K562 (cell line): ENCODE measurements at regions not wholly inside any gene's neighbourhood (a gene's known extent, or its start where the extent isn't known, plus 50 kb on each side); places are given as distances from the start of the nearest gene placed in this dataset.

ENCODE experiments used
- ATAC-seq: fragments of 200-7000 bp; cut with Tn5 transposase; 3 replicates; pipeline ENCODE4 v1.9.1; 2020; ENCODE audit warnings: moderate library complexity
- BruUV-seq: library from RNA; stranded (reverse); fragments of 400-500 nt; replicated peaks from 2 replicates; lab custom pipeline; 2021; lab: Mats Ljungman, UMichigan
- CTCF ChIA-PET: fragments of 300-600 bp; formaldehyde crosslinking; extraction: SDS; loops from one replicate; lab custom pipeline; 2021; ENCODE audit warnings: low intra/inter-chr PET ratio; lab: Yijun Ruan, JAX
- POLR2A ChIA-PET: fragments of 300-600, 350-650 bp; sonication (Branson Sonifier 250); formaldehyde crosslinking; extraction: SDS; loops from one replicate; lab custom pipeline; 2021; ENCODE audit warnings: antibody characterized with exemption, inconsistent platforms; lab: Yijun Ruan, JAX
- DNase-seq, 4 experiments: peaks; one replicate each; pipeline versions ENCODE4 v3.0.0 to v3.0.0-alpha.2; 2011 to 2018; ENCODE audit warnings: low spot score in 3 of 4, mixed read lengths in 3 of 4; ENCODE audit errors: extremely low read depth in 1 of 4
- FAIRE-seq: peaks from 2 replicates; lab custom pipeline; 2011; peaks lifted over from hg19 to GRCh38; lab: Jason Lieb, UNC
- H2AFZ ChIP-seq: 2 replicates; pipeline ENCODE4 v1.6.0; 2011; ENCODE audit warnings: low read depth, low read length, control low read depth, inconsistent platforms
- H3K27ac ChIP-seq: fragments of 200-600 bp; 3 replicates; pipeline ENCODE4 v1.8.0; 2011; ENCODE audit warnings: low read depth, mild to moderate bottlenecking, control low read depth, inconsistent platforms, low read length, moderate library complexity, mixed read lengths; ENCODE audit errors: extremely low read depth
- H3K27me3 ChIP-seq, 2 experiments: fragments of 300-600 bp in 1 of 2; 2 replicates in 1 of 2; 3 replicates in 1 of 2; pipeline versions ENCODE4 v1.6.0 to v1.8.0; 2011; ENCODE audit warnings: inconsistent platforms in 2 of 2, low read length in 2 of 2, mild to moderate bottlenecking in 1 of 2, mixed read lengths in 1 of 2, moderate library complexity in 1 of 2; ENCODE audit not compliant: control insufficient read depth in 2 of 2, insufficient read depth in 2 of 2
- H3K36me3 ChIP-seq: fragments of 300-600 bp; 3 replicates; pipeline ENCODE4 v1.8.0; 2011; ENCODE audit warnings: mild to moderate bottlenecking, low read length, inconsistent platforms; ENCODE audit not compliant: control insufficient read depth, insufficient read depth
- H3K4me1 ChIP-seq, 2 experiments: fragments of 200-600 bp in 1 of 2; replicated peaks in 1 of 2; 2 replicates in 1 of 2; 3 replicates in 1 of 2; pipeline versions ENCODE4 v1.5.1 to v1.8.0; 2011; ENCODE audit warnings: inconsistent platforms in 2 of 2, low read length in 2 of 2, mild to moderate bottlenecking in 1 of 2, mixed read lengths in 1 of 2, moderate library complexity in 1 of 2; ENCODE audit not compliant: control insufficient read depth in 2 of 2, insufficient read depth in 2 of 2
- H3K4me2 ChIP-seq: 2 replicates; pipeline ENCODE4 v1.6.1; 2011; ENCODE audit warnings: low read length, control low read depth, inconsistent platforms, mixed read lengths; ENCODE audit not compliant: insufficient read depth
- H3K4me3 ChIP-seq: fragments of 200-600 bp; sonication (generic), shearing (Covaris generic); 2 replicates; pipeline ENCODE4 v1.5.1; 2016; ENCODE audit warnings: control low read depth, inconsistent platforms
- H3K79me2 ChIP-seq: fragments of 200-600 bp; 3 replicates; pipeline ENCODE4 v1.8.0; 2011; ENCODE audit warnings: low read length, inconsistent platforms; ENCODE audit not compliant: control insufficient read depth, insufficient read depth
- H3K9ac ChIP-seq, 2 experiments: 2 replicates each; pipeline versions ENCODE4 v1.6.0 to v1.6.1; 2011; ENCODE audit warnings: low read depth in 2 of 2, low read length in 2 of 2, control low read depth in 1 of 2, inconsistent platforms in 1 of 2, mild to moderate bottlenecking in 1 of 2, mixed read lengths in 1 of 2; ENCODE audit not compliant: insufficient read depth in 1 of 2
- H3K9me1 ChIP-seq: one replicate; pipeline ENCODE4 v1.6.0; 2011; ENCODE audit warnings: inconsistent platforms, mild to moderate bottlenecking, low read length, moderate library complexity; ENCODE audit not compliant: control insufficient read depth, insufficient read depth
- H3K9me3 ChIP-seq: replicated peaks from 2 replicates; pipeline ENCODE4 v1.5.1; 2011; ENCODE audit warnings: low read depth, low read length, inconsistent platforms; ENCODE audit not compliant: control insufficient read depth, insufficient read depth
- H4K20me1 ChIP-seq: replicated peaks from 2 replicates; pipeline ENCODE4 v1.6.1; 2011; ENCODE audit warnings: low read length, inconsistent platforms, mixed read lengths; ENCODE audit not compliant: control insufficient read depth, insufficient read depth
- ATF7 ChIP-seq: fragments of 450-650 bp; IDR thresholded peaks from 2 replicates; pipeline ENCODE4 v1.7.1; 2014; ENCODE audit warnings: mild to moderate bottlenecking, moderate library complexity
- CAMTA2 ChIP-seq: fragments of 250-450 bp; sonication (Bioruptor Pico); conservative IDR thresholded peaks from 2 replicates; pipeline ENCODE4 v1.5.1; 2022
- CREM ChIP-seq: IDR thresholded peaks from 2 replicates; pipeline ENCODE4 v1.6.1; 2014; ENCODE audit warnings: antibody characterized with exemption, low read depth
- GABPB1 ChIP-seq: sonication (generic); formaldehyde crosslinking; IDR thresholded peaks from 2 replicates; pipeline ENCODE4 v1.8.0; 2022; ENCODE audit warnings: mild to moderate bottlenecking, missing genetic modification reagents
- HNRNPUL1 ChIP-seq: fragments of 200-400 bp; formaldehyde crosslinking; IDR thresholded peaks from 2 replicates; pipeline ENCODE4 v1.6.1; 2017; ENCODE audit warnings: low read length
- LEF1 ChIP-seq: fragments of 450-650 bp; IDR thresholded peaks from 2 replicates; pipeline ENCODE4 v1.6.1; 2016; ENCODE audit warnings: mild to moderate bottlenecking
- NFE2 ChIP-seq: IDR thresholded peaks from 2 replicates; pipeline ENCODE4 v1.6.1; 2014; ENCODE audit warnings: antibody characterized with exemption, low read depth
- PKNOX1 ChIP-seq: fragments of 450-650 bp; IDR thresholded peaks from 2 replicates; pipeline ENCODE4 v1.6.1; 2016
- RAD51 ChIP-seq: fragments of 450-650 bp; IDR thresholded peaks from 2 replicates; pipeline ENCODE4 v1.7.1; 2016; ENCODE audit warnings: low read depth, mild to moderate bottlenecking, borderline replicate concordance
- U2AF1 ChIP-seq: fragments of 200-400 bp; formaldehyde crosslinking; optimal IDR thresholded peaks from 2 replicates; pipeline ENCODE3; 2017; ENCODE audit warnings: mild to moderate bottlenecking, low read depth, low read length, moderate library complexity
- ZNF12 ChIP-seq: sonication (generic); formaldehyde crosslinking; IDR thresholded peaks from 2 replicates; pipeline ENCODE4 v1.4.0; 2020; ENCODE audit warnings: mild to moderate bottlenecking, missing genetic modification reagents
- ZNF197 ChIP-seq: fragments of 200-800 bp; sonication (Bioruptor generic); IDR thresholded peaks from 2 replicates; pipeline ENCODE4 v1.6.1; 2016; ENCODE audit warnings: low read depth, missing genetic modification characterization, missing compliant biosample characterization
- ZNF407 ChIP-seq: fragments of 450-650 bp; IDR thresholded peaks from 2 replicates; pipeline ENCODE4 v1.6.1; 2016; ENCODE audit warnings: low read depth
- ZNF707 ChIP-seq: fragments of 250-450 bp; sonication (Bioruptor Pico); conservative IDR thresholded peaks from 2 replicates; pipeline ENCODE4 v1.8.0; 2022; ENCODE audit warnings: inconsistent platforms, mild to moderate bottlenecking, moderate library complexity
- ZNF77 ChIP-seq: fragments of 250-450 bp; sonication (Bioruptor Pico); IDR thresholded peaks from 2 replicates; pipeline ENCODE4 v1.5.0; 2020
- WGBS: fragments of 100-300 bp; shearing (Covaris generic); methylation state at CpG from one replicate; pipeline ENCODE4 v1.1.6; 2016; ENCODE audit warnings: low coverage, mixed read lengths; ENCODE audit not compliant: insufficient coverage; ENCODE audit errors: missing lambda C conversion rate; 5-methylcytosine and 5-hydroxymethylcytosine counted together
- in situ Hi-C: fragments of 300-500 bp; cut with MboI; formaldehyde crosslinking; loops from 4 replicates; pipeline ENCODE4 v1.15.0; 2018; ENCODE audit warnings: inconsistent platforms, mixed read lengths
- intact Hi-C: fragments of 100-400 bp; cut with micrococcal nuclease; formaldehyde crosslinking; loops from 2 replicates; pipeline ENCODE4 v1.14.2; 2022

GRCh38 chr3:177916461-177916860 is 619.8 kb upstream of the KCNMB2 start (continued):
- TF ChIP-seq CAMTA2 (CRISPR knock-in tag) (no peak), GABPB1 (no peak), ZNF197 (CRISPR knock-in tag) (no peak)

GRCh38 chr3:177917234-177917861 is 618.9 kb upstream of the KCNMB2 start:
- no peaks in the 10 kb centered on the region for H3K36me3 ChIP-seq
- H4K20me1 ChIP-seq = no peaks in the 10 kb centered on the region
- no peaks in the 10 kb centered on the region for H3K79me2 ChIP-seq
- intact Hi-C loops = no loop called here
- no peak overlapping the region for H3K27ac ChIP-seq
- no peak overlapping the region; a peak in 1 of 4 replicates for H3K9ac ChIP-seq
- no peaks in the 10 kb centered on the region for H3K9me1 ChIP-seq
- no peaks in the 10 kb centered on the region for H3K9me3 ChIP-seq
- in situ Hi-C loops = no loop called here
- WGBS = 4% methylated on average over 7 of the region's 8 CpGs
- H3K4me3 ChIP-seq = no peak overlapping the region
- ATAC-seq (no peak), DNase-seq (no peak), FAIRE-seq (no peak)
- no peak overlapping the region for H3K4me2 ChIP-seq
- BruUV-seq = no TSS peak
- no peaks in the 10 kb centered on the region for H3K27me3 ChIP-seq
- ChIA-PET CTCF (no interaction called here), POLR2A (interaction anchor here (0.7 kb wide), 1 partner anchor 12 kb away, joined by 4 read pairs; no protein-coding TSS in a partner anchor)
- no peak overlapping the region for H2AFZ ChIP-seq
- no peaks in the 10 kb centered on the region for H3K4me1 ChIP-seq
- TF ChIP-seq RAD51 = no peak
- TF ChIP-seq CREM = no peak
- TF ChIP-seq ATF7 = no peak
- no peak for TF ChIP-seq ZNF77 (CRISPR knock-in tag)
- TF ChIP-seq U2AF1 = no peak
- no peak for TF ChIP-seq ZNF12 (CRISPR knock-in tag)
- TF ChIP-seq LEF1 = no peak
- no peak for TF ChIP-seq NFE2
- TF ChIP-seq ZNF407 = no peak
- no peak for TF ChIP-seq ZNF707
- TF ChIP-seq PKNOX1 = no peak
- TF ChIP-seq HNRNPUL1 = no peak
